H1 (cell line): ENCODE measurements at regions not wholly inside any gene's neighbourhood (a gene's known extent, or its start where the extent isn't known, plus 50 kb on each side); places are given as distances from the start of the nearest gene placed in this dataset.

ENCODE experiments used
- CBX5 ChIP-seq: fragments of 300-800, 300-1000 bp; sonication (generic); IDR thresholded peaks from 2 replicates; pipeline ENCODE4 v1.7.1; 2016; ENCODE audit warnings: antibody characterized with exemption, low read length, low read depth
- CTBP2 ChIP-seq: IDR thresholded peaks from 2 replicates; pipeline ENCODE4 v1.7.0; 2011; ENCODE audit warnings: borderline replicate concordance, mild to moderate bottlenecking, moderate library complexity, mixed read lengths, low read length; ENCODE audit not compliant: insufficient read depth, insufficient read length
- EP300 ChIP-seq, 2 experiments: IDR thresholded peaks; 1 replicate in 1 of 2; 2 replicates in 1 of 2; pipeline ENCODE4 v1.6.1; 2011 to 2012; ENCODE audit warnings: low read depth in 2 of 2, low read length in 2 of 2, mild to moderate bottlenecking in 2 of 2, borderline replicate concordance in 1 of 2, inconsistent platforms in 1 of 2, moderate library complexity in 1 of 2
- KDM4A ChIP-seq: IDR thresholded peaks from one replicate; pipeline ENCODE4 v1.7.1; 2012; ENCODE audit warnings: low read depth, mild to moderate bottlenecking, moderate library complexity, low read length, inconsistent platforms; ENCODE audit not compliant: severe bottlenecking
- SAP30 ChIP-seq: fragments of 300-600 bp; sonication (generic); IDR thresholded peaks from 2 replicates; pipeline ENCODE4 v1.7.1; 2012; ENCODE audit warnings: low read length, moderate library complexity, mild to moderate bottlenecking, inconsistent platforms; ENCODE audit not compliant: insufficient read depth, insufficient replicate concordance
- SIRT6 ChIP-seq: IDR thresholded peaks from one replicate; pipeline ENCODE4 v1.7.1; 2012; ENCODE audit warnings: low read length, inconsistent platforms
- SP2 ChIP-seq: IDR thresholded peaks from 2 replicates; pipeline ENCODE4 v1.6.1; 2012; ENCODE audit warnings: mild to moderate bottlenecking, low read length, inconsistent platforms

GRCh38 chr20:7817286-7817685 is 123.0 kb downstream of the HAO1 start (continued):
- TF ChIP-seq SIRT6, result no peak
- TF ChIP-seq EP300 (IDR thresholded peaks at IDR 0.05; ENCODE audit: borderline replicate concordance in 1 of 2, low read depth in 2 of 2, low read length in 2 of 2), result no peak
- no peak for TF ChIP-seq SAP30
- TF ChIP-seq SP2, result no peak
- TF ChIP-seq CTBP2, result no peak
- no peak for TF ChIP-seq KDM4A
- no peak for TF ChIP-seq CBX5
